Stimulated activated CD8-positive, alpha-beta memory T cell treated with anti-CD3 and anti-CD28 coated beads, Interleukin-15, amount 100 ng/mL, for 48 hours (primary cell): ENCODE measurements at regions not wholly inside any gene's neighbourhood (a gene's known extent, or its start where the extent isn't known, plus 50 kb on each side); places are given as distances from the start of the nearest gene placed in this dataset.

ENCODE experiments used
- DNase-seq, 2 donors: peaks; one replicate each; pipeline ENCODE4 v3.0.0-alpha.2; 2020; ENCODE audit warnings: low read depth in 2 of 2

DNA sequence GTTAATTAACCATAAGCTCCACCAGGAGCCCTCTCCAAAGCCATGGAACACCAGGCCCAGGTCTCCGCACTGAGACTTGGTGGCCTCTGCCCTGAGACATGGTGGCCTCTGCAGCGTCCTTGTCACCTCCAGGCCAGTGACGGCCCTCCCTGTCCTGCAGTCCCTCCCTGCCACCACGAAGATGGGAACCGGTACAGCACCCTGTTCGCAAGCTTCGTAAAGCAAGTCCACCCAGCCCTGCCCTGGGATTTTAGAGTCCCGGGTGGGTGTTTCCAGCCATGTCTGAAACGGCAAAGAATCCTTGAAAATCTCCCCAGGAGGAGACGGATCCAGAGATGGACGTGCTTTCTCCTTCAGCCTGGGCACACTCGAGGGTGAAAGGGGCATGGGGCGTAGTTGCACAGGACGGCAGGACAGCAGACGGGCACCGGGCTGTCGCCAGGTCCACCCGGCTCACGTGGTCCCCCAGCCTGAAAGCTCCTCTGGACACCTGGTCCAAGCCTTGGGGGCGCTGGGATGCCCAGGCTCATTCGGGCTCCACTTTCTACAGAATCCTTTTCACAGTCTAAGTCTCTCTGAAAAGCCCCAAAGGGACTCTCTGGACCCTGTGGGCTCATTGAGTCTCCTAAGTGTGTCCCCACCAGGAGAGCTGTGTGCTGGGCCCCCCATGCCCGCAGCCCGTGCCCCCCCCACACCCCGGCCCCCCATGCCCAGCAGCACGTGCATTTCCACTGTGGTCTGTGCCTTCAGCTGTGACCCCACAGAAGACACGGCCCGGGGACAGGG, 456.2 kb downstream of the BRD1 start:
- DNase-seq = no peak

DNA sequence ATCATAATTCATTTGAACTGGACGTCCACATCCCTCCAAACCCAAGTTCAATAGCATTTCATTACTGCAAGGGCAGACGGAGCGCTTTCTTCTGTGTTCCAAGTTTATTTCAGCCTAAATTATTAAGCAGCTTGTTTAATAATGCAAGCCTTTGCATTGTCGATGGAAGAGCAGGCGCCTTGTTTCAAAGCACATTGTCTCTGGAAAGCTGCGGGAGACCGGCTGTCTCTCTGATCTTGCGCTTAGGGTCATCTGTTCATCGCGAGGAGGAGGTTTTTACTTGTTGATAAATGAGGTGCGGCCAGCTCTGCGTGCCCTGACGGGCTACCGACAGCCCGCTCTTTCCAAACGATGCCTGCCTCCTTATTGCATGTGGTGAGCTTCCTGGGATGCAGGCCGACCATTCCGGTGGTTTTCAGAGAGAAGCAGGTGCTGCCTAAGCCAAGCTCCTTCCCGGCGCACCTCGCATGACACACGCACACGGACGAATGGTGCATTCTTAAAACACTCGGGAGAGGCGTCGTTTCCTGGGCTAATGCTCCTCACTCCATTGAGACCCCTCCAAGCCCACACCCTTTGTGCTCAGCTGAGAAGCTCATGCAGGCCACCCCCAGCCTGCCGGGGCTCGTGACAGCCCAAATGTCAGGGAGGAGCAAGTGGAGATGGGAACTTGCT, 456.9 kb downstream of the BRD1 start:
- no peak for DNase-seq

- no peak for DNase-seq
These were observed 457.7 kb downstream of the BRD1 start for GRCh38 chr22:49369726-49370626.

GRCh38 chr22:49368976-49369725, 458.5 kb downstream of the BRD1 start:
- DNase-seq = no peak

DNA sequence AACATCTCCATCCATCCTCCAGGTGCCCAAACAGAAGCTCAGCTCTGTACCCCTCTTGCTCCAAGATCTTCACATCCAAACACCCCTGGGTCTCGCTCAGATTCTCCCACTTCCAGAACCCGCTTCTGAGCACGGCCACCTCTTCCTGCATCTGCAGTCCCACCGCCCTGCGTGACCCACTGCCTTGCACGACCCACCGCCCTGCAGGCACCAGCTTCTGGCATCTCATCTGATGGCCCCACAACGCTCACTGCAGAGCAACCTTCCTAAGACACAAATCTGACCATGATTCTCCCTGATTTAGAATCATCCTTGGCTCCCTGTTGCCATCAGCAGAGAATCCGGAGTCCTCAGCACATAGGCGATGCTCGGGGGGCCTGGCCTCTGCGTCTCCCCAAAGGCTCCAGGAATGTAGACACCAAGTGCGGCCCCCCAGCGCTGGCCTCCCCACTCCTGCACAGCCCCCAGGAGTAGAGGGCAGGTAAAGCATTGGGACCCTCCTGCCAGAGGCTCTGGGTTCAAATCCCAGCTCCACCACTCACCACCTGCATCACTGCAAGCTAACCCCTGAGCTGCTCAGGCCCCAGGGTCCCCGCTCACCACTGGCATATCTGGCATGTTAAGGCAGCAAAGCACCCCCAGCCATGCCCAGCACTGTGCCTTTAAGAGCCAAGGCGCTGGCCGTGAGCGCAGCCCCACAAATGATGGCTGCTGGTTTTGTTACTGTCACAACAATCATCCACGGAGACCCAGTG, 459.3 kb downstream of the BRD1 start:
- DNase-seq = no peak

- no peak for DNase-seq
These were observed 460.5 kb downstream of the BRD1 start for GRCh38 chr22:49367041-49367697.

DNA sequence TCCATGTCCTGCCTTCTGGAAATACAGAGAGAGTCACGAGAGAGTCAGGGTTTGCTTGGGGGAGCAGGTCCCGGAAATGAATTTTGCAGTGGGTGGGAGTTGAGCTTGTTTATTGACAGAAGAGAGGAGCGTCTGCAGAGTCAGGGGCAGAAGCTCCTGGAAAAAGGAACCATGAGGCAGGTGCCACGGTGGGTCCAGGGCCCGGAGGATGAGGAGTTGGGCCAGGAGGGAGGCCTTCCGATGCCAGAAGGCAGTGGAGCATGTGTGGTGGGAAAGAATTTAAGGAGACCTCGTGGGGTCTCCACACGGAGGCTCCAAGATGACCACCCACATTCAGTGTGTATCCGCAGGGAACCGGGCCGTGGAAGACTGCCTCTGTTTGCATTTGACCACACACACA, 461.2 kb downstream of the BRD1 start:
- no peak for DNase-seq

GRCh38 chr22:49365910-49366309, 461.8 kb downstream of the BRD1 start:
- no peak for DNase-seq

- DNase-seq = no peak
These were observed 462.4 kb downstream of the BRD1 start for GRCh38 chr22:49365191-49365837.

- DNase-seq = no peak
These were observed 463.3 kb downstream of the BRD1 start for GRCh38 chr22:49364398-49364797.

DNA sequence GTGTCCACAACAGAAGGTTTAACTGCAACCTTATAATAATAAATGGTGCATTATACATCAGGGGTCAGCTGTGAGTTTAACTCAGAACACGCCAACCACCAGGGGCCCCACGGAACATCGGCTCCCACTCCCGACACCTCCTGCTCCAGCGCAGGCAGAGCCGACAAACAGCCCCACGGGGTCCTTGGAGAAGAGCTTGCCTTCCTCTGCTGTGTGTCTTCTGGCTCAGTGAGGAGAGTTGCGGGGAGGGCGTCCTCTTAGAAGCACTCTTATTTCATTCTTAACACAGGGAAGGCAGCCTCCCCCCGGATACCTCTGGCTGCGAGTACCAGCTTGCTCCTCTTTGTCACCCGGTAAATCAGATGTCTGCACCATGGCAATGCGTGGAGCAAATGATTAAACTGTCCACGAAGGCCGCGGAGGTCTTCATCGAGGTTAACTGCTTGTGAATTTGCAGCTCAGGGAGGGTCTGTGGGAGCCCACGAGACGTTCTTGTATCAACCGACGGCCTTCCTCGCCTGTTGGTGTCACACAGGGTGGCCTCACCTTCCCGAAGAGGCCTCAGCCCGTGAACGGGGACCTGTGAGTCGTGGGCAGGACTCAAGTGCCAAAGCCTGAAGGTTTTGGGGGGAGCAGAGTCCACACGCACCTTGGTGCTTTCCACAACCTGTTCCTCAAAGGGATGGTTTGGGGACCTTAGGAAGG, 464.0 kb downstream of the BRD1 start:
- no peak for DNase-seq

- DNase-seq = no peak
These were observed 465.3 kb downstream of the BRD1 start for GRCh38 chr22:49362211-49362839.

DNA sequence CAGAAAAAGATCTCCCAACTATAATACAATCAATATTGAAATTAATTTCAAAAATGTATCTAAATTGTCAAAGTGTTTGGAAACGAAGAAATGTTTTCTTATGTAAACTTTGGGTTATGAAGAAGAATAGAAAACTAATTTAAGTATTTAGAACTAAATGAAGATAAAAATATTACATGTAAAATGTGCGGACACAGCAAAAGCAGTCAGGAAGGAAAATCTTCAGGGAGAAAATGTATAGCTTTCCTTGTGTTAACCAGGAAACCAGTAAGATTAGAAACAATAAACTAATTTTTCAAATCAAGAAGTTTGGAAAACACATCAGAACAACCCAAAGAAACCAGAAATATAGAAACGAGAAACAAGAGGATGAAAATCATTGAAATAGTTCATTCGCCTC, 466.5 kb downstream of the BRD1 start:
- no peak for DNase-seq

DNA sequence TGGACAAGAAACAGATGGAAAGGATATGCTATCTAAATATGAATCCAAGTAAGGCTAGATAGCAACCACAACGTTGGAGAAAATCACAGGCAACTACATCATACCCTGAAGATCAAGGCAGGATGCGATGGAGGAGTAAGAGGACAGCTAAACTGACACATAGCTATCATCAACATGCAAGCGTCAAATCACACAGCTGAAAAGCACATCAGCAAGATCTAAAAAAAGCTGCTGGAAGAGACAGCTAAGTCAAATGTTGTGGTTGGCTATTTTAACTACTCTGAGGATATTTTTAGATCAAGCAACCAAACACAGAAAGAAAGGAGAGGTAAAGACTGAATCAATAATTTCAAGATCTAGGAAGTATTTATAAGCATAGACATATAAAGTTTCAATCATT, 466.9 kb downstream of the BRD1 start:
- DNase-seq = no peak

- DNase-seq = no peak
These were observed 468.6 kb downstream of the BRD1 start for GRCh38 chr22:49359076-49359475.

DNA sequence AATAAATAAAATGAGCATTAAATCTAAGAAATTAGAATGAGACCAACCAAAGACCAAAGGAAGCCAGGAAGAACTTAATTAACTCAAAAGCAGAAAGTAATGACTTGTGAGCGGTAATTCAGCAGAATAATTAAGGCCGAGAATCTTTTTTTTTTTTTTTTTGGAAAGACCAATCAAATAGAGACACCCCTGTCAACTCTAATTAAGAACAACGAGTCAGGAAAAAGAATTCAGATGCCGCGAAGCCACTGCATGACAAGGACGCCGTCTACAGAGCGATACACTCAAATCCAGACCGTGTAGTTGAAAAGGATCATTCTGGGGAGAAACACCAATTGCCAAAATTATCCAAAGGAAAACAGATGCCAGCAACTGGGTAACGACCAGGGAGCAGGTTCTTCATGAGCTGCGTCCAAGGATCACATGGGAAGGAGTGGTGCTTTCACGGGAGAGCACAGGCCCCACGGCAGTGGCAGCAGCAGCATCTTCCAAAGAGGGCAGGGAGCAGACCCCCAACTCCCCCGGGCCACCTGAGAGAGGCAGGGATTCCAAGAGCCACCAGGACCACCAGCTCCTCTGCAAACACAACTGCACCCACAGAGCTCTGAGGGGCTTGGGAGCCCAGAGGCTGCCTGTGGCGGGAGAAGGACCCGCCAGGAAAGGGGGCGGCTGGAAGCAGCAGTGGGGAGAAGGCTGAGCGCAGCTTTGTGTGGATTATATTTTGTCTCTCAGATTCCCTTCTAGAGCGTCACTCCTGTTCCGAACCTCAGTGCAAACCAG, 469.8 kb downstream of the BRD1 start:
- DNase-seq = no peak

GRCh38 chr22:49356428-49356827, 471.2 kb downstream of the BRD1 start:
- DNase-seq = no peak
